SK-N-SH (cell line): ENCODE measurements at regions not wholly inside any gene's neighbourhood (a gene's known extent, or its start where the extent isn't known, plus 50 kb on each side); places are given as distances from the start of the nearest gene placed in this dataset.

Source experiments
- CTCF ChIA-PET: fragments of 300-600, 350-600 bp; formaldehyde crosslinking; extraction: SDS; loops from one replicate; lab custom pipeline; 2021; lab: Yijun Ruan, JAX
- POLR2A ChIA-PET: fragments of 350-600 bp; sonication (Branson Sonifier 250); formaldehyde crosslinking; extraction: SDS; loops from one replicate; lab custom pipeline; 2020; ENCODE audit warnings: antibody characterized with exemption, inconsistent platforms; lab: Yijun Ruan, JAX
- DNase-seq: peaks from one replicate; pipeline ENCODE4 v3.0.0; 2012
- H2AFZ ChIP-seq: fragments of 200-600 bp; sonication (generic); 2 replicates; pipeline ENCODE4 v1.8.1; 2016; ENCODE audit warnings: antibody characterized with exemption, mild to moderate bottlenecking, low read depth
- H3F3A ChIP-seq: fragments of 200-600 bp; sonication (generic); replicated peaks from 2 replicates; pipeline ENCODE3; 2016; ENCODE audit warnings: antibody characterized with exemption, mild to moderate bottlenecking; ENCODE audit not compliant: insufficient read depth
- H3K27ac ChIP-seq, 2 experiments: fragments of 200-500 bp in 1 of 2; fragments of 200-600 bp in 1 of 2; sonication (Bioruptor generic) in 1 of 2; sonication (generic), shearing (Covaris generic) in 1 of 2; 2 replicates each; pipeline versions ENCODE4 v1.5.1 to v1.6.1; 2014 to 2016; ENCODE audit warnings: low read depth in 2 of 2, inconsistent platforms in 1 of 2, low read length in 1 of 2, mild to moderate bottlenecking in 1 of 2, mixed read lengths in 1 of 2
- H3K27me3 ChIP-seq: fragments of 200-600 bp; sonication (generic), shearing (Covaris generic); 2 replicates; pipeline ENCODE4 v1.6.1; 2016; ENCODE audit warnings: mixed run types; ENCODE audit not compliant: insufficient read depth
- H3K36me3 ChIP-seq, 2 experiments: fragments of 200-500 bp in 1 of 2; fragments of 200-600 bp in 1 of 2; sonication (Bioruptor generic) in 1 of 2; sonication (generic) in 1 of 2; replicated peaks in 1 of 2; 2 replicates each; pipeline versions ENCODE3 to v1.5.1; 2014 to 2016; ENCODE audit warnings: low read length in 1 of 2, mild to moderate bottlenecking in 1 of 2; ENCODE audit not compliant: insufficient read depth in 2 of 2, control insufficient read depth in 1 of 2
- H3K4me1 ChIP-seq, 2 experiments: fragments of 200-500 bp in 1 of 2; fragments of 200-600 bp in 1 of 2; sonication (Bioruptor generic) in 1 of 2; sonication (generic), shearing (Covaris generic) in 1 of 2; 2 replicates each; pipeline versions ENCODE4 v1.5.1 to v1.6.1; 2014 to 2016; ENCODE audit warnings: low read depth in 1 of 2, low read length in 1 of 2, mixed run types in 1 of 2; ENCODE audit not compliant: insufficient read depth in 2 of 2, control insufficient read depth in 1 of 2
- H3K4me2 ChIP-seq: fragments of 200-600 bp; sonication (generic), shearing (Covaris generic); 2 replicates; pipeline ENCODE4 v1.6.1; 2017; ENCODE audit warnings: mixed run types
- H3K4me3 ChIP-seq, 2 experiments: fragments of 200-500 bp in 1 of 2; fragments of 200-600 bp in 1 of 2; sonication (Bioruptor generic) in 1 of 2; sonication (generic), shearing (Covaris generic) in 1 of 2; 2 replicates each; pipeline versions ENCODE4 v1.5.1 to v1.8.1; 2014 to 2016; ENCODE audit warnings: low read depth in 2 of 2, inconsistent platforms in 1 of 2, low read length in 1 of 2, mild to moderate bottlenecking in 1 of 2, mixed read lengths in 1 of 2, moderate library complexity in 1 of 2
- H3K79me2 ChIP-seq: fragments of 200-600 bp; sonication (generic); 2 replicates; pipeline ENCODE4 v1.8.1; 2017; ENCODE audit warnings: mild to moderate bottlenecking; ENCODE audit not compliant: insufficient read depth
- H3K9ac ChIP-seq: fragments of 200-600 bp; sonication (generic); 2 replicates; pipeline ENCODE4 v1.6.1; 2017; ENCODE audit warnings: mixed run types
- H3K9me2 ChIP-seq: fragments of 200-600 bp; sonication (generic); 2 replicates; pipeline ENCODE4 v1.6.1; 2017; ENCODE audit warnings: mixed run types
- H3K9me3 ChIP-seq: fragments of 200-600 bp; sonication (generic); 2 replicates; pipeline ENCODE4 v1.6.1; 2017; ENCODE audit warnings: mixed run types, mild to moderate bottlenecking, moderate library complexity
- H4K20me1 ChIP-seq: fragments of 200-600 bp; sonication (generic); 2 replicates; pipeline ENCODE4 v1.6.1; 2017; ENCODE audit warnings: mild to moderate bottlenecking, mixed run types; ENCODE audit not compliant: insufficient read depth
- CHD2 ChIP-seq: fragments of 150-350 bp; IDR thresholded peaks from 2 replicates; pipeline ENCODE4 v1.6.1; 2018; ENCODE audit warnings: low read length; ENCODE audit not compliant: partially characterized antibody
- ELF1 ChIP-seq: IDR thresholded peaks from 2 replicates; pipeline ENCODE4 v1.4.0; 2012
- EP300 ChIP-seq, 2 experiments: IDR thresholded peaks; 2 replicates each; pipeline versions ENCODE4 v1.4.0 to v1.6.1; 2012; ENCODE audit warnings: borderline replicate concordance in 1 of 2, low read depth in 1 of 2, low read length in 1 of 2
- FOSL2 ChIP-seq: IDR thresholded peaks from 2 replicates; pipeline ENCODE4 v1.4.0; 2012; ENCODE audit warnings: low read depth, mild to moderate bottlenecking, moderate library complexity, borderline replicate concordance
- FOXM1 ChIP-seq: IDR thresholded peaks from 2 replicates; pipeline ENCODE4 v1.4.0; 2012; ENCODE audit warnings: low read depth, mild to moderate bottlenecking
- GABPA ChIP-seq: IDR thresholded peaks from 2 replicates; pipeline ENCODE4 v1.4.0; 2012; ENCODE audit warnings: low read depth, mild to moderate bottlenecking
- MEF2A ChIP-seq: IDR thresholded peaks from 2 replicates; pipeline ENCODE4 v1.4.0; 2012; ENCODE audit warnings: low read depth, borderline replicate concordance
- POLR2AphosphoS5 ChIP-seq: IDR thresholded peaks from 2 replicates; pipeline ENCODE4 v1.6.1; 2012; ENCODE audit warnings: low read depth, low read length
- RAD21 ChIP-seq: IDR thresholded peaks from 2 replicates; pipeline ENCODE4 v1.6.1; 2012; ENCODE audit warnings: mild to moderate bottlenecking, low read length
- SIN3A ChIP-seq: IDR thresholded peaks from 2 replicates; pipeline ENCODE4 v1.6.1; 2012; ENCODE audit warnings: low read depth, mild to moderate bottlenecking, low read length, moderate library complexity, borderline replicate concordance
- SMC3 ChIP-seq: IDR thresholded peaks from 2 replicates; pipeline ENCODE4 v1.6.1; 2012; ENCODE audit warnings: low read depth, low read length, improper control_type of control experiment
- TEAD4 ChIP-seq: IDR thresholded peaks from 2 replicates; pipeline ENCODE4 v1.4.0; 2012; ENCODE audit warnings: mild to moderate bottlenecking, borderline replicate concordance; ENCODE audit not compliant: insufficient read depth
- YY1 ChIP-seq: IDR thresholded peaks from 2 replicates; pipeline ENCODE4 v1.4.0; 2012; ENCODE audit warnings: low read depth, mild to moderate bottlenecking
- WGBS: methylation state at CpG from one replicate; pipeline ENCODE4 v1.1.6; 2017; ENCODE audit warnings: low lambda C conversion rate; 5-methylcytosine and 5-hydroxymethylcytosine counted together
- TF ChIP-seq, protein P1 (sequence below): IDR thresholded peaks from 2 replicates; pipeline ENCODE4 v1.6.1; 2012; ENCODE audit warnings: mild to moderate bottlenecking, low read depth, low read length, moderate library complexity
- TF ChIP-seq, protein P2 (sequence below): fragments of 150-350 bp; IDR thresholded peaks from 2 replicates; pipeline ENCODE4 v1.6.1; 2017; ENCODE audit warnings: antibody characterized with exemption, low read length, low read depth, borderline replicate concordance
- TF ChIP-seq, protein P3 (sequence below): IDR thresholded peaks from 2 replicates; pipeline ENCODE4; 2012
- TF ChIP-seq, protein P4 (sequence below): IDR thresholded peaks from 2 replicates; pipeline ENCODE4 v1.4.0; 2012; ENCODE audit warnings: low read depth, borderline replicate concordance

DNA sequence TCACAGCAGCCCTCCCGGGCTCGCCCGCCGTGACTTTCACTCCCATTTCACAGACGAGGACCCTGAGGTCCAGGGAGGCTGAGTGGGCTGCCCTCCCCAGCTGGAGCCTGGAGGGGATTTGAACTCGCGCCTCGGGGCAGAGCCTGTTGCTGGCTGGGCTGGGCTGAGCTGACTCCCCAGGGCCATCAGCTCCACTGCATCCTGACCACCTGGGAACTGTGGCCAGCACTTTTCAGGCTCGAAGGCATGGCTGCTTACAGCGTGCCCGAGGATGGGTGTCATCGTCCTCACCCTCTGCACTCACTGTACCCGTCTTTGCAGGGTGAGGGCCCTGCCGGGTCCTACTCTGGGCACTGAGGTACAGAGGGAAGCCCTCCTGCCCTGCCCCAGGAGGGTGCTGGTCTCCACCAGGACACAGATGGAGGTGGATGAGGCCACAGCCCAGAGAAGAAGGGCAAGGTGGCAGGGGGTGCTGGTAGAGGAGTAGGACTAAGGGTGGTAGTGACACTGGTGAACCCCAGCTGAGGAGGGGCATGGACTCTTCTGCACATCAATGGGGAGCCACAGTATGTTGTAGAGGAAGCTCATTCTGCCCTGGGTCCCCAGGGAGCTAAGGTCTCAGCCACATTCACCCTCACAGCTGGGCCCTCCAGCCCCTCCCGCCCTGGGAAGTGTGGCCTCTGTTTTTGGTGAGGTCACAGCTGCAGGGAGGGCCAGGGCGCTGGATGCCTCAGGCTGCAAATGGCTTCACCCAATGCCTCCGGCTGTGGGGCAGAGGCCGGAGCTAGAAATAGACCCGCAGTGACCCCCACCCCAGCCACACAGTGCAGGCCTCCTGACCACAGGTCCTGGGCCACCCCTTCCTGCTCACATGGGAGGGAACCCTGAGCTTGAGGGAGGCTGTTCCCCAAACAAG is 365.1 kb upstream of the SFSWAP start (continued):
- TF ChIP-seq, protein P1, sequence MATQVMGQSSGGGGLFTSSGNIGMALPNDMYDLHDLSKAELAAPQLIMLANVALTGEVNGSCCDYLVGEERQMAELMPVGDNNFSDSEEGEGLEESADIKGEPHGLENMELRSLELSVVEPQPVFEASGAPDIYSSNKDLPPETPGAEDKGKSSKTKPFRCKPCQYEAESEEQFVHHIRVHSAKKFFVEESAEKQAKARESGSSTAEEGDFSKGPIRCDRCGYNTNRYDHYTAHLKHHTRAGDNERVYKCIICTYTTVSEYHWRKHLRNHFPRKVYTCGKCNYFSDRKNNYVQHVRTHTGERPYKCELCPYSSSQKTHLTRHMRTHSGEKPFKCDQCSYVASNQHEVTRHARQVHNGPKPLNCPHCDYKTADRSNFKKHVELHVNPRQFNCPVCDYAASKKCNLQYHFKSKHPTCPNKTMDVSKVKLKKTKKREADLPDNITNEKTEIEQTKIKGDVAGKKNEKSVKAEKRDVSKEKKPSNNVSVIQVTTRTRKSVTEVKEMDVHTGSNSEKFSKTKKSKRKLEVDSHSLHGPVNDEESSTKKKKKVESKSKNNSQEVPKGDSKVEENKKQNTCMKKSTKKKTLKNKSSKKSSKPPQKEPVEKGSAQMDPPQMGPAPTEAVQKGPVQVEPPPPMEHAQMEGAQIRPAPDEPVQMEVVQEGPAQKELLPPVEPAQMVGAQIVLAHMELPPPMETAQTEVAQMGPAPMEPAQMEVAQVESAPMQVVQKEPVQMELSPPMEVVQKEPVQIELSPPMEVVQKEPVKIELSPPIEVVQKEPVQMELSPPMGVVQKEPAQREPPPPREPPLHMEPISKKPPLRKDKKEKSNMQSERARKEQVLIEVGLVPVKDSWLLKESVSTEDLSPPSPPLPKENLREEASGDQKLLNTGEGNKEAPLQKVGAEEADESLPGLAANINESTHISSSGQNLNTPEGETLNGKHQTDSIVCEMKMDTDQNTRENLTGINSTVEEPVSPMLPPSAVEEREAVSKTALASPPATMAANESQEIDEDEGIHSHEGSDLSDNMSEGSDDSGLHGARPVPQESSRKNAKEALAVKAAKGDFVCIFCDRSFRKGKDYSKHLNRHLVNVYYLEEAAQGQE = no peak
- TF ChIP-seq FOSL2 = no peak
- TF ChIP-seq, all 33 proteins: peak for 0

DNA sequence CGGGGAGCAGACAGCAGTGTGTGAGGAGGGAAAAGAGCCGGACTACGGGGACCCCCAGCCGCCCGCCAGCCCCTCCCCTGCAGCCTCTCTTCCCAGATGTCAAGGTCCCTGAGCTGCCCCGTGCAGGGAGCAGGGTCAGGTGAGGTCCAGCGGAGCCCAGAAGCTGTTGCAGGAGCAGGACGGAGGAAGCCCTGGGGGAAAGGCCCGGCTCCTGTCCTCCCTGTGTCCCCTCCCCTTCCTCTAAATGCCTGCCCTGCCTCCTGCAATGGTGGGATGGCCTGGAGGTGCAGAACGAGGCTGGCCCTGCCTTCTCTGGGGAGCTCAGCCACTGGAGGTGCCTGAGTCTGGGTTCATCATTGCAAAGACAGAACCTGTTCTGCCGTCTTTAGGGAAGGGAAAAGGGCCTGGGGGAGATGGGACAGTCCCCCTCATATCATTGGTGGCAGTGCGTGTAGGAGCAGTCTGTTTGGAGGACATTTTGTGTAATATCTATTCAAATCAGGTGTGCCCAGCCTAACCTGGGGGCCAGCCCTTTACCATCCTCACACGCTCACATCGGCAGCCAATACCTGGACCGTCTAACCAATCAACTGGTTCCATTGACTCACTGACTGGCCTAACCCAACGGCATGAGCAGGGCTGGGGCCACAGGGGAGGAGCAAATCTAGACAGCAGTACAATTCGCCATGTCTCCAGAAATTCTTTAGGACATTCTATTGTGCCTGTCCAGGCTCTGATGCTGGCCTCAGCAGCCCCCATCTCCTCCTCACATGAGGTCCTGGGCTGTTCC is 364.1 kb upstream of the SFSWAP start:
- Histone ChIP-seq H3K9me2 (no peaks in the 10 kb centered on the region), H3K27me3 (no peaks in the 10 kb centered on the region), H3K4me1 (peaks cover 0 to 3% of the 10 kb centered on the region in 2 experiments; a peak in 1 of 4 replicates), H4K20me1 (no peaks in the 10 kb centered on the region), H3F3A (no peaks in the 10 kb centered on the region), H3K79me2 (no peaks in the 10 kb centered on the region), H3K4me2 (no peak overlapping the region), H3K27ac (no peak overlapping the region), H3K9me3 (no peaks in the 10 kb centered on the region), H3K36me3 (no peaks in the 10 kb centered on the region), H3K9ac (no peak overlapping the region), H2AFZ (no peak overlapping the region), H3K4me3 (no peak overlapping the region)
- WGBS = 28% methylated on average over 13 of the region's 17 CpGs
- CTCF ChIA-PET = no interaction called here
- no peak for DNase-seq
- POLR2A ChIA-PET = no interaction called here
- TF ChIP-seq, protein P2, sequence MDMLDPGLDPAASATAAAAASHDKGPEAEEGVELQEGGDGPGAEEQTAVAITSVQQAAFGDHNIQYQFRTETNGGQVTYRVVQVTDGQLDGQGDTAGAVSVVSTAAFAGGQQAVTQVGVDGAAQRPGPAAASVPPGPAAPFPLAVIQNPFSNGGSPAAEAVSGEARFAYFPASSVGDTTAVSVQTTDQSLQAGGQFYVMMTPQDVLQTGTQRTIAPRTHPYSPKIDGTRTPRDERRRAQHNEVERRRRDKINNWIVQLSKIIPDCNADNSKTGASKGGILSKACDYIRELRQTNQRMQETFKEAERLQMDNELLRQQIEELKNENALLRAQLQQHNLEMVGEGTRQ = no peak
- TF ChIP-seq SIN3A (no peak), SMC3 (no peak), GABPA (no peak), EP300 (IDR thresholded peaks at IDR 0.05; ENCODE audit: borderline replicate concordance in 1 of 2, low read depth in 1 of 2, low read length in 1 of 2) (no peak), POLR2AphosphoS5 (no peak), YY1 (no peak), MEF2A (no peak), TEAD4 (no peak), CHD2 (no peak), ELF1 (no peak), RAD21 (no peak), FOXM1 (no peak)
- TF ChIP-seq, protein P3, sequence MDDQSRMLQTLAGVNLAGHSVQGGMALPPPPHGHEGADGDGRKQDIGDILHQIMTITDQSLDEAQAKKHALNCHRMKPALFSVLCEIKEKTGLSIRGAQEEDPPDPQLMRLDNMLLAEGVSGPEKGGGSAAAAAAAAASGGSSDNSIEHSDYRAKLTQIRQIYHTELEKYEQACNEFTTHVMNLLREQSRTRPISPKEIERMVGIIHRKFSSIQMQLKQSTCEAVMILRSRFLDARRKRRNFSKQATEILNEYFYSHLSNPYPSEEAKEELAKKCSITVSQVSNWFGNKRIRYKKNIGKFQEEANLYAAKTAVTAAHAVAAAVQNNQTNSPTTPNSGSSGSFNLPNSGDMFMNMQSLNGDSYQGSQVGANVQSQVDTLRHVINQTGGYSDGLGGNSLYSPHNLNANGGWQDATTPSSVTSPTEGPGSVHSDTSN = no peak
- TF ChIP-seq, protein P1 = no peak
- TF ChIP-seq, protein P4, sequence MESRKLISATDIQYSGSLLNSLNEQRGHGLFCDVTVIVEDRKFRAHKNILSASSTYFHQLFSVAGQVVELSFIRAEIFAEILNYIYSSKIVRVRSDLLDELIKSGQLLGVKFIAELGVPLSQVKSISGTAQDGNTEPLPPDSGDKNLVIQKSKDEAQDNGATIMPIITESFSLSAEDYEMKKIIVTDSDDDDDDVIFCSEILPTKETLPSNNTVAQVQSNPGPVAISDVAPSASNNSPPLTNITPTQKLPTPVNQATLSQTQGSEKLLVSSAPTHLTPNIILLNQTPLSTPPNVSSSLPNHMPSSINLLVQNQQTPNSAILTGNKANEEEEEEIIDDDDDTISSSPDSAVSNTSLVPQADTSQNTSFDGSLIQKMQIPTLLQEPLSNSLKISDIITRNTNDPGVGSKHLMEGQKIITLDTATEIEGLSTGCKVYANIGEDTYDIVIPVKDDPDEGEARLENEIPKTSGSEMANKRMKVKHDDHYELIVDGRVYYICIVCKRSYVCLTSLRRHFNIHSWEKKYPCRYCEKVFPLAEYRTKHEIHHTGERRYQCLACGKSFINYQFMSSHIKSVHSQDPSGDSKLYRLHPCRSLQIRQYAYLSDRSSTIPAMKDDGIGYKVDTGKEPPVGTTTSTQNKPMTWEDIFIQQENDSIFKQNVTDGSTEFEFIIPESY = no peak
